Suprapubic skin (tissue), 3 donors: ENCODE measurements at regions not wholly inside any gene's neighbourhood (a gene's known extent, or its start where the extent isn't known, plus 50 kb on each side); places are given as distances from the start of the nearest gene placed in this dataset.

ENCODE experiments used
- CTCF ChIP-seq, 2 donors: fragments of 200-600 bp in 1 of 2; fragments of 450-650 bp in 1 of 2; sonication (generic) in 1 of 2; IDR thresholded peaks; one replicate each; pipeline ENCODE4 v1.5.1; 2016 to 2019; ENCODE audit warnings: antibody characterized with exemption in 2 of 2, mild to moderate bottlenecking in 1 of 2, moderate library complexity in 1 of 2
- POLR2AphosphoS5 ChIP-seq, 3 donors: sonication (generic); formaldehyde crosslinking; IDR thresholded peaks; one replicate each; pipeline ENCODE4 v1.6.1; 2017; ENCODE audit warnings: antibody characterized with exemption in 3 of 3

GRCh38 chr10:59508296-59508695, 145.9 kb upstream of the FAM13C start:
- TF ChIP-seq POLR2AphosphoS5 (IDR thresholded peaks at IDR 0.05) (no peak), CTCF (IDR thresholded peaks at IDR 0.05) (no peak)
